CD1c-positive myeloid dendritic cell (primary cell): ENCODE measurements at regions not wholly inside any gene's neighbourhood (a gene's known extent, or its start where the extent isn't known, plus 50 kb on each side); places are given as distances from the start of the nearest gene placed in this dataset.
A peak's percentile ranks its signal among the peaks of the same experiment; 100 is the strongest.
"Not testable (repeated sequence)": the region's sequence is repeated elsewhere in the genome, so short reads cannot be mapped to it uniquely, and the experiment has no call there.

Experiments
- DNase-seq: peaks from one replicate; pipeline ENCODE4 v3.0.0-alpha.2; 2016; ENCODE audit errors: extremely low spot score

- no peak for DNase-seq
Observed at GRCh38 chr21:16216288-16216962, 486.6 kb downstream of the USP25 start.

- DNase-seq = no peak
Observed at GRCh38 chr21:16218682-16219343, 489.0 kb downstream of the USP25 start.

GRCh38 chr21:16224756-16225155, 495.0 kb downstream of the USP25 start:
- DNase-seq = not testable (repeated sequence)

GRCh38 chr21:16239659-16240265, 510.0 kb downstream of the USP25 start:
- DNase-seq = no peak

- no peak for DNase-seq
Observed at GRCh38 chr21:16241016-16241415, 511.2 kb downstream of the USP25 start.

- DNase-seq = peak; percentile 16
Observed at GRCh38 chr21:16241479-16241963, 511.7 kb downstream of the USP25 start.

- DNase-seq = no peak
Observed at GRCh38 chr21:16243396-16243795, 513.6 kb downstream of the USP25 start.

- DNase-seq = no peak
Observed at GRCh38 chr21:16248705-16249104, 518.9 kb downstream of the USP25 start.

- DNase-seq = no peak
Observed at GRCh38 chr21:16250273-16250672, 520.5 kb downstream of the USP25 start.

- DNase-seq = no peak
Observed at GRCh38 chr21:16258844-16259611, 529.2 kb downstream of the USP25 start.

GRCh38 chr21:16262091-16262490, 532.3 kb downstream of the USP25 start:
- DNase-seq = no peak

GRCh38 chr21:16264319-16264718, 534.5 kb downstream of the USP25 start:
- DNase-seq = peak; percentile 63

GRCh38 chr21:16269476-16269875, 539.7 kb downstream of the USP25 start:
- no peak for DNase-seq

- no peak for DNase-seq
Observed at GRCh38 chr21:16279731-16280581, 550.2 kb downstream of the USP25 start.

- DNase-seq = no peak
Observed at GRCh38 chr21:16280686-16281091, 550.9 kb downstream of the USP25 start.

GRCh38 chr21:16283516-16283915, 553.7 kb downstream of the USP25 start:
- DNase-seq = no peak

GRCh38 chr21:16285605-16286126, 555.9 kb downstream of the USP25 start:
- DNase-seq = no peak

- no peak for DNase-seq
Observed at GRCh38 chr21:16287046-16287445, 557.3 kb downstream of the USP25 start.

- no peak for DNase-seq
Observed at GRCh38 chr21:16291296-16291695, 561.5 kb downstream of the USP25 start.

GRCh38 chr21:16294128-16294527, 564.3 kb downstream of the USP25 start:
- no peak for DNase-seq

- DNase-seq = no peak
Observed at GRCh38 chr21:16302851-16303282, 573.1 kb downstream of the USP25 start.
